Activated CD4-positive, alpha-beta T cell treated with anti-CD3 and anti-CD28 coated beads for 36 hours (primary cell): ENCODE measurements at regions not wholly inside any gene's neighbourhood (a gene's known extent, or its start where the extent isn't known, plus 50 kb on each side); places are given as distances from the start of the nearest gene placed in this dataset.

Source experiments
- ATAC-seq: fragments of 200-7000 bp; cut with Tn5 transposase; one replicate; pipeline ENCODE4 v1.10.0; 2021; ENCODE audit warnings: mild to moderate bottlenecking, moderate library complexity
- CTCF ChIA-PET: fragments of 350-600 bp; sonication (Branson Sonifier 250); formaldehyde crosslinking; loops from one replicate; lab custom pipeline; 2021; ENCODE audit warnings: antibody characterized with exemption; lab: Charles Lee
- POLR2A ChIA-PET: fragments of 350-600 bp; sonication (Branson Sonifier 250); formaldehyde crosslinking; loops from one replicate; lab custom pipeline; 2021; ENCODE audit warnings: antibody characterized with exemption, inconsistent platforms; lab: Charles Lee
- DNase-seq: peaks from one replicate; pipeline ENCODE4 v3.0.0-alpha.2; 2020
- H3K27ac Mint-ChIP-seq: one replicate; pipeline ENCODE4 v1.8.0; 2021; ENCODE audit warnings: mixed read lengths
- H3K27me3 Mint-ChIP-seq: one replicate; pipeline ENCODE4 v1.8.0; 2021; ENCODE audit warnings: mixed read lengths
- H3K36me3 Mint-ChIP-seq: one replicate; pipeline ENCODE4 v1.8.0; 2021; ENCODE audit warnings: low read depth, mixed read lengths
- H3K4me1 Mint-ChIP-seq: one replicate; pipeline ENCODE4 v1.8.0; 2021; ENCODE audit warnings: mixed read lengths
- H3K4me3 Mint-ChIP-seq: one replicate; pipeline ENCODE4 v1.8.0; 2021; ENCODE audit warnings: mild to moderate bottlenecking, moderate library complexity, mixed read lengths
- H3K9me3 Mint-ChIP-seq: one replicate; pipeline ENCODE4 v1.8.0; 2021; ENCODE audit warnings: low read depth, mixed read lengths
- intact Hi-C, 2 experiments: fragments of 100-400 bp; cut with DNase I in 1 of 2; cut with micrococcal nuclease in 1 of 2; formaldehyde crosslinking; loops; one replicate each; pipeline versions ENCODE4 v1.14.2 to v1.15.1; 2022 to 2024; cut with DNase I, micrococcal nuclease

DNA sequence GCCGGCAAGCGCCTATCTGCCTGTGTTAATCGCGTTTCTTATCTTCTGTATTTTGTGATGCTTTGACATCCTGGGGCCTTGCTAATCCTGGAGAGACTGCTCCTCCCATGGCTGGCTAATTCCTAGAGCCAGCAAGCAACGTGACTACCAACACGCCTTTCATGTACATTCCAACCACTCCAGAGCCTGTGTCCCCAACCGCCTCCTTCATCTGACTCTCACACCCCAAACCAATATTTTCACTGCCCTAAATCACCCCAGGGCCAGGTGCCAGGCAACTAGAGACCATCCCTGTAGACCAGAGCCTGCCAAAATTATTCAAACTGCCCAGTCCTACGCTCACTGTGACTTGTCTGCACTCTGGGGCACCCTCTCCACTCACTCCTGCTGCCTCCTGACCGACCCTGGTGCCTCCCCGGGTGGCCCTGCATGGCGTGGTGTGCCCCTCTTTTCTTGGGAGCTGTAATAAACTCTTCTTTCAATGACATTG is 50.5 kb upstream of the COL5A1 start:
- H3K27ac Mint-ChIP-seq, result no peak overlapping the region
- H3K27me3 Mint-ChIP-seq, result peaks cover 8% of the 10 kb centered on the region
- H3K9me3 Mint-ChIP-seq, result no peaks in the 10 kb centered on the region
- H3K36me3 Mint-ChIP-seq, result no peaks in the 10 kb centered on the region
- no peaks in the 10 kb centered on the region for H3K4me1 Mint-ChIP-seq
- ChIA-PET CTCF (no interaction called here), POLR2A (no interaction called here)
- DNase-seq (no peak), ATAC-seq (no peak)
- no peak overlapping the region for H3K4me3 Mint-ChIP-seq
- intact Hi-C loops, result no loop called here

- no peak overlapping the region for H3K4me3 Mint-ChIP-seq
- H3K27me3 Mint-ChIP-seq, result peaks cover 8% of the 10 kb centered on the region
- DNase-seq (no peak), ATAC-seq (no peak)
- ChIA-PET CTCF (no interaction called here), POLR2A (no interaction called here)
- no peaks in the 10 kb centered on the region for H3K4me1 Mint-ChIP-seq
- no peak overlapping the region for H3K27ac Mint-ChIP-seq
- H3K36me3 Mint-ChIP-seq, result no peaks in the 10 kb centered on the region
- intact Hi-C loops, result no loop called here
- H3K9me3 Mint-ChIP-seq, result no peaks in the 10 kb centered on the region
Measured at GRCh38 chr9:134591573-134591981, 50.0 kb upstream of the COL5A1 start.
